Activated CD8-positive, alpha-beta memory T cell treated with anti-CD3 and anti-CD28 coated beads for 36 hours (primary cell): ENCODE measurements at regions not wholly inside any gene's neighbourhood (a gene's known extent, or its start where the extent isn't known, plus 50 kb on each side); places are given as distances from the start of the nearest gene placed in this dataset.

Experiments
- CTCF ChIA-PET: fragments of 350-600 bp; sonication (Branson Sonifier 250); formaldehyde crosslinking; loops from one replicate; lab custom pipeline; 2021; ENCODE audit warnings: antibody characterized with exemption; lab: Charles Lee
- POLR2A ChIA-PET: fragments of 350-600 bp; sonication (Branson Sonifier 250); formaldehyde crosslinking; loops from one replicate; lab custom pipeline; 2021; ENCODE audit warnings: antibody characterized with exemption; lab: Charles Lee

- CTCF ChIA-PET: no interaction called here
- POLR2A ChIA-PET: no interaction called here
These were observed 140.1 kb upstream of the HAAO start for GRCh38 chr2:42932271-42933151.

GRCh38 chr2:42931818-42932195 is 139.4 kb upstream of the HAAO start:
- POLR2A ChIA-PET: no interaction called here
- CTCF ChIA-PET: no interaction called here

GRCh38 chr2:42931146-42931817 is 138.9 kb upstream of the HAAO start:
- ChIA-PET POLR2A (no interaction called here), CTCF (no interaction called here)

GRCh38 chr2:42930025-42930581 is 137.7 kb upstream of the HAAO start:
- CTCF ChIA-PET: no interaction called here
- POLR2A ChIA-PET: interaction anchor here (0.6 kb wide), 1 partner anchor 336 kb away, joined by 4 read pairs; no protein-coding TSS in a partner anchor

- POLR2A ChIA-PET: interaction anchor here (0.6 kb wide), 1 partner anchor 336 kb away, joined by 4 read pairs; no protein-coding TSS in a partner anchor
- CTCF ChIA-PET: no interaction called here
These were observed 137.2 kb upstream of the HAAO start for GRCh38 chr2:42929546-42930024.

- CTCF ChIA-PET: no interaction called here
- POLR2A ChIA-PET: interaction anchor here (0.6 kb wide), 1 partner anchor 335 kb away, joined by 4 read pairs; no protein-coding TSS in a partner anchor
These were observed 136.5 kb upstream of the HAAO start for GRCh38 chr2:42928692-42929545.

- ChIA-PET CTCF (interaction anchor here (0.6 kb wide), 1 partner anchor 64 kb away, joined by 3 read pairs; no protein-coding TSS in a partner anchor), POLR2A (no interaction called here)
These were observed 135.8 kb upstream of the HAAO start for GRCh38 chr2:42928161-42928691.

DNA sequence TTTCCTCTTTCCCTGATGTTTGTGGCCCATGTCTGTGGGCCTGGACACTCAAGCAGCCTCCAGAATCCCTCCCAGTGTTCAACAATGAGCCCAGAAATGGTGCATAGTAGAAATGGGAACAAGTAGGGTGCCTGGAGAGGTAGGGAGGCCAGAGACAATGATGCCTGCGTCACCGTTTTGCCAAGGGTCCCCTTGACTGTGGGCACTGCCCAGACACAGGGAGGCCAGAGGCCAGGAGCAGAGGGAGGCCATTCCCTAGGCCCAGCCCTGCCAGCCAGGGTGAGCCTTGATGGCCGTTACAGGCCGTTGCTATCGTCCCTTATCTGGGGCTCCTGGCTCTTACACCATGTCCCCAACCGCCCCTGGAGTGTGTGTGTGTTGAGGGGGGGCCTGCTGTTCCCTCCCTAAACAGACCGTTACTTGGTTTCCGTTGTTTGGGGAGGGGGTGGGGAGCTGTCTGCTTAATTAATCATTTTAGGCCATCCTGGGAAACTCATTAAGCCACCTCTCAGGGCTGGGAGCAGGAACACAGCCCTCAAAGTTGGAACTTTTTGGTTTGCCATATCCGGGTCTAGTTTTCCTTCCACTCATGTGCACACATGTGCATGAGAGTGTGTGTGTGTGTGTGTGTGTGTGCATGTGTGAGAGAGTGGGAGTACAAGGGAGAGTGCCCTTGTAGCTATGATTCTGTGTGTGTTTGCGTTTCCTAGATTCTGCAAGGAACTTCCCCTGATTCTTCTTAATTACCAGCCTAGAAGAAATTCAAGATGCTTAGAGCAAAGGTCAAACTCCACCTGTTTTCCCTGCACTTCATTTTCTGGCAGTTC is 135.2 kb upstream of the HAAO start:
- ChIA-PET CTCF (interaction anchor here (0.6 kb wide), 1 partner anchor 63 kb away, joined by 3 read pairs; no protein-coding TSS in a partner anchor), POLR2A (no interaction called here)

DNA sequence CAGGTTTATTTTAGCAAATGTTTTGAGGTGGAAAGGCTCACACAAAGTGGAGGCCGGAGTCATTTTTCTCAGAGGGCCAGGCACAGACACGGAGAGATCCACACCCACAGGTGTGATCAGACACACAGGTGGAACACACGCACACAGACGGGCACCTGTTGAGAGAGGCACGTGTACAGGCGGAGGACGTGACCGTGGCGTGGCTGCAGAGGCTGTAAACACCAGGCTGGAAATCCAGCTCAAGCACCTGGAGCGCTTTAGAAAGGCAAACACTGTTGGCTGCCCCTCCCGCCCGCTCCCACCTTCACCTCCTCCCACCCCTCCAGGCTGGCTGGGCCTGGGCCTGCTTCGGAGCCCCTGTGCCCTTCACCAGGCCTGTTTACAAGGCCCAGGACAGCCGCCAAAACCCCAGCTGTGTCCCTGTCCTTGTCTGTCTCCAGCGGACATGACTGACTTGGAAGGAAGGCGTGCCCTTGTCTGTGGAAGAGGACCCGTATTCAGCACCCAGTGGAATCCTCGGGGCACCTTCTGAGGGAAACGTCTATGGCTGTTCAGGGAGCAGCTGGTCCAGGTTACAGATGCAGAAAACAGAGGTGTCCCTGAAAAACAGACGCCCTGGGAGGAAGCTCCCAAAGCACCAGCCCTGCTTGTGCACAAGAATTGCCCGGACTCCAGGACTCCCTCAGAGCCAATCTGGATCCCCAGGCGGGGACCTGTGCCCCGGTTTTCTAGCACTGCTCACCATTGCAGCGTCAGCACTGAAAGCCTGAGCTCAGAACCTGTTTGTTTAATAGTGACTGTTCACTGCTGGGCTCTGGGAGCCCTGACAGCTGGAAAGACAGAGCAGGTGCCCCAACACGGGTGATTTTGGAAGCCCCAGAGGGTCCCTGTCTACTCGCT is 134.3 kb upstream of the HAAO start:
- CTCF ChIA-PET: interaction anchor here (0.7 kb wide), 1 partner anchor 513 kb away, joined by 3 read pairs; no protein-coding TSS in a partner anchor
- POLR2A ChIA-PET: no interaction called here

GRCh38 chr2:42925742-42926433 is 133.5 kb upstream of the HAAO start:
- POLR2A ChIA-PET: no interaction called here

GRCh38 chr2:42924418-42924886 is 132.1 kb upstream of the HAAO start:
- ChIA-PET CTCF (no interaction called here), POLR2A (no interaction called here)

More at GRCh38 chr2:42925742-42926433, 133.5 kb upstream of the HAAO start:
- CTCF ChIA-PET: no interaction called here

DNA sequence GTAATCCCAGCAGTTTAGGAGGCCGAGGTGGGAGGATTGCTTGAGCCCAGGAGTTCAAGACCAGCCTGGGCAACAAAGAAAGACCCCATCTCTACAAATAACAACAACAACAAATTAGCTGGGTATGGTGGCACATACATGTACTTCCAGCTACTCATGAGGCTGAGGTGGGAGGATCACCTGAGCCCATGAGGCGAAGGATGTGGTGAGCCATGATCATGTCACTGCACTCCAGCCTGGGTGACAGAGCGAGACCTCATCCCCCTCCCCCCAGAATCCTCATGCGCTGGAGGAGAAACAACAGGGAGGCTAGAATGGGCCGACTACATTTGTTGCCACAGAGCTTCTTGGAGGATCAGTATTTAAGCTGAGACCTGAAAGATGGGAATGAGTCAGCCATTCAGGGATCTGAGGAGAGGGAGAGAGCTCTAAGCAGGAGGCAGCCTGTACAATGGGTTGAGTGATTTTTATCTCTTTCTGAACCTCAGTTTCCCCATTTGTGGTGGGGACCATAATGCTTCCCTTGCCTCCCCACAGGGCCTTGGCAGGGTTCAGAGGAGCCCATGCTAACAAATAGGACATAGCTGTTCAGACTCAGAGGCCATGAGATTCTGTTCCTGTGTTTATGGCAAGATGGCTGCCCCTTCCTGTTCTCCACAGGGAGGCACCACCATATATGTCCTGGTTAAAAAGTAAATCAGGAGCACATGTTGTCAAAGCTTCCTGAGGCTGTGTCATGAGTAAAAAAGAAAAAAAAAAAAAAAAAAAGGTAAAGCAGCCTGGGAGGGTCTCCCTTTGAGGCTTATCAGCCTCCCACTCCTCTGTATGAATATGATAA is 131.4 kb upstream of the HAAO start:
- POLR2A ChIA-PET: no interaction called here

DNA sequence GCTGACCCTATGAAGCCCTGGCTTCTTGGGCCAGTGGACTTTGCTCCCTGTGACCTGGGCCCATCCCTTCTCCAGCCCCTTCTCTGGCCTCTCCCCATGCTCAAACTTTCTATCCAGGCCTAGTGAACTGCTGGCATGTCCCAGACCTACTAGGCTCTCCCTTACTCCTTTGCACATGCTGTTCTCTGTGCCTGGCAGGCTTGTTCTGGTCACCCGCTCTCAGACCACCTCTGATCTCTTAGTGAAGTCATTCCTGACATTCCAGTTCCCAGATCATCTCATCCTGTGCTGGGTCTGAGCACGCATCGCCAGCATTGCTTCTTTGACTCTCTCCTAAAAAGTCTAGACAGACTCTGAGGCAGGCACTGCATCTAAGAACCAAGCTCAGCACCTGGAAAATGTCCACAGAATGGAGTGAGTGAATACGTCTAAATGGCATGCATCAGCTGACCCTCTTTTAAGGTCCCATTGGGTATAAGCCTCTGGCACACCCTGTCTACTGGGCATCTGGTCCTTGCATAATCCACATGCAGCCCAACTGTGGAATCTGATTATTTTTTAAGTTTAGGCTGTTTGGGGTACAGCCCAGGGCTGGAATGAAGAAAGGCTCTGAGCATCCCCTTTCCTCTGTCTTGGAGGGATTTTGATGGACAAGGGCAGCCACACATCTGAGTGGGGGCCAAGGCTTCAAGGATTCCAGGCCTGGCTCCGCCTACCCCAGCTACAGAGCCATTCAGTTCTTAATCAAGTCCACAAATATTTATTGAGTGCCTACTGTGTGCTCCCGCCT is 130.6 kb upstream of the HAAO start:
- CTCF ChIA-PET: interaction anchor here (1.1 kb wide), 1 partner anchor 25 kb away, joined by 3 read pairs; no protein-coding TSS in a partner anchor
- POLR2A ChIA-PET: no interaction called here

More for the DNA sequence above, 131.4 kb upstream of the HAAO start:
- CTCF ChIA-PET: interaction anchor here (1.1 kb wide), 1 partner anchor 24 kb away, joined by 3 read pairs; no protein-coding TSS in a partner anchor

DNA sequence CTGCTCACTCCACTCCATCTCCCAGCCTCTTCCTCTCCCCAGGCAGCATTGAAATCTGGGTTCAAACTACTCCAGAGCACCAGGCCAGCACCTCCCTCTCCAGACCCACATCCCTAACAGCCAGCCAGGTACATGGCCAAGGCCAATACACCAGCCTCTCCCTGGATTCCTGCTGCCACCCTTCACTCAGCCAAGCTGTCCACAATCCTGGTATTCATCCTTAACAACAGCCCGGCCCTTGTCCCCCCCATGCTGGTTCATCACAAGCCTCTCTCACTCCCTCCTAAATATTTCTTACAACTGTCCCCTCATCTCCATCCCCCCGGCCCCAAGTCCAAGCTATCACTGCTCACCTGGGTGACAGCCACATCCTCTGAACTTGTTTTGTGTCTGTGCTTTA is 129.9 kb upstream of the HAAO start:
- POLR2A ChIA-PET: no interaction called here
- CTCF ChIA-PET: no interaction called here
